HG03060 (cell line): ENCODE measurements at regions not wholly inside any gene's neighbourhood (a gene's known extent, or its start where the extent isn't known, plus 50 kb on each side); places are given as distances from the start of the nearest gene placed in this dataset.
"Not testable (repeated sequence)": the region's sequence is repeated elsewhere in the genome, so short reads cannot be mapped to it uniquely, and the experiment has no call there.

Experiments
- ATAC-seq: cut with Tn5 transposase; IDR thresholded peaks from one replicate; pipeline ENCODE4 v1.9.1; 2021; ENCODE audit warnings: low read depth, moderate number of reproducible peaks; ENCODE audit not compliant: unreplicated experiment

GRCh38 chr4:154164931-154165839, 326.4 kb downstream of the DCHS2 start:
- peak; percentile 91 for ATAC-seq

GRCh38 chr4:154160519-154161301, 330.9 kb downstream of the DCHS2 start:
- no peak for ATAC-seq

- ATAC-seq, result no peak
Observed at GRCh38 chr4:154158361-154159155, 333.0 kb downstream of the DCHS2 start.

- no peak for ATAC-seq
Observed at GRCh38 chr4:154152546-154152945, 339.1 kb downstream of the DCHS2 start.

GRCh38 chr4:154149236-154149635, 342.4 kb downstream of the DCHS2 start:
- ATAC-seq, result not testable (repeated sequence)

GRCh38 chr4:154143720-154144119, 347.9 kb downstream of the DCHS2 start:
- ATAC-seq, result no peak

GRCh38 chr4:154142664-154143063, 348.9 kb downstream of the DCHS2 start:
- no peak for ATAC-seq

- ATAC-seq, result no peak
Observed at GRCh38 chr4:154140869-154141268, 350.7 kb downstream of the DCHS2 start.

- ATAC-seq, result no peak
Observed at GRCh38 chr4:154137320-154137905, 348.5 kb upstream of the SFRP2 start.

- ATAC-seq, result no peak
Observed at GRCh38 chr4:154135576-154135975, 346.7 kb upstream of the SFRP2 start.

GRCh38 chr4:154132406-154132805, 343.5 kb upstream of the SFRP2 start:
- ATAC-seq, result no peak

GRCh38 chr4:154126276-154126675, 337.4 kb upstream of the SFRP2 start:
- ATAC-seq, result no peak

GRCh38 chr4:154125340-154125739, 336.5 kb upstream of the SFRP2 start:
- no peak for ATAC-seq

- no peak for ATAC-seq
Observed at GRCh38 chr4:154124539-154125255, 335.8 kb upstream of the SFRP2 start.

GRCh38 chr4:154123897-154124296, 335.0 kb upstream of the SFRP2 start:
- no peak for ATAC-seq

- ATAC-seq, result no peak
Observed at GRCh38 chr4:154120690-154121345, 331.9 kb upstream of the SFRP2 start.

- no peak for ATAC-seq
Observed at GRCh38 chr4:154120006-154120676, 331.3 kb upstream of the SFRP2 start.

- no peak for ATAC-seq
Observed at GRCh38 chr4:154119317-154119716, 330.4 kb upstream of the SFRP2 start.

GRCh38 chr4:154117726-154118125, 328.8 kb upstream of the SFRP2 start:
- ATAC-seq, result not testable (repeated sequence)
